ENCODE measurements at regions not wholly inside any gene's neighbourhood (a gene's known extent, or its start where the extent isn't known, plus 50 kb on each side); places are given as distances from the start of the nearest gene placed in this dataset.

- TF ChIP-seq RAD21 (IDR thresholded peaks at IDR 0.05 in 1 of 2, conservative IDR thresholded peaks at IDR 0.05 in 1 of 2; ENCODE audit: low read depth in 2 of 2, low read length in 2 of 2) (no peak), JUND (IDR thresholded peaks at IDR 0.05; ENCODE audit: low read length) (no peak), CREB1 (IDR thresholded peaks at IDR 0.05) (no peak)
These were observed 236.9 kb downstream of the PTEN start (continued) for GRCh38 chr10:88100281-88100680.

Measured in H1 (cell line).